ENCODE measurements at regions not wholly inside any gene's neighbourhood (a gene's known extent, or its start where the extent isn't known, plus 50 kb on each side); places are given as distances from the start of the nearest gene placed in this dataset.

- no peak for DNase-seq
These were observed 105.3 kb downstream of the AKAIN1 start for GRCh38 chr18:5091741-5092140.

- DNase-seq, result no peak
These were observed 121.8 kb downstream of the AKAIN1 start for GRCh38 chr18:5075297-5075696.

- peak; percentile 2 for DNase-seq
These were observed 123.8 kb downstream of the AKAIN1 start for GRCh38 chr18:5073026-5073944.

GRCh38 chr18:5068851-5069250 is 128.2 kb downstream of the AKAIN1 start:
- DNase-seq, result no peak

- DNase-seq, result peak; percentile 8
These were observed 130.6 kb downstream of the AKAIN1 start for GRCh38 chr18:5066380-5066977.

GRCh38 chr18:5065615-5066014 is 131.4 kb downstream of the AKAIN1 start:
- DNase-seq, result no peak

GRCh38 chr18:5064841-5065370 is 132.2 kb downstream of the AKAIN1 start:
- no peak for DNase-seq

GRCh38 chr18:5061785-5062184 is 135.3 kb downstream of the AKAIN1 start:
- no peak for DNase-seq

GRCh38 chr18:5060543-5060942 is 136.5 kb downstream of the AKAIN1 start:
- DNase-seq, result no peak

GRCh38 chr18:5059696-5060032 is 137.4 kb downstream of the AKAIN1 start:
- no peak for DNase-seq

GRCh38 chr18:5058768-5059695 is 138.0 kb downstream of the AKAIN1 start:
- DNase-seq, result peak; percentile 7

GRCh38 chr18:5057386-5058348 is 139.4 kb downstream of the AKAIN1 start:
- DNase-seq, result peak; percentile 37

- no peak for DNase-seq
These were observed 144.6 kb downstream of the AKAIN1 start for GRCh38 chr18:5052491-5052890.

- DNase-seq, result no peak
These were observed 145.8 kb downstream of the AKAIN1 start for GRCh38 chr18:5051207-5051606.

GRCh38 chr18:5049124-5049523 is 147.9 kb downstream of the AKAIN1 start:
- DNase-seq, result no peak

- no peak for DNase-seq
These were observed 156.6 kb downstream of the AKAIN1 start for GRCh38 chr18:5040476-5040875.

- no peak for DNase-seq
These were observed 160.5 kb downstream of the AKAIN1 start for GRCh38 chr18:5036523-5036922.

GRCh38 chr18:5031216-5031615 is 165.8 kb downstream of the AKAIN1 start:
- DNase-seq, result no peak

- DNase-seq, result no peak
These were observed 166.4 kb downstream of the AKAIN1 start for GRCh38 chr18:5030636-5031035.

- DNase-seq, result no peak
These were observed 167.5 kb downstream of the AKAIN1 start for GRCh38 chr18:5029592-5029991.

- no peak for DNase-seq
These were observed 172.3 kb downstream of the AKAIN1 start for GRCh38 chr18:5024741-5025140.

- DNase-seq, result no peak
These were observed 175.5 kb downstream of the AKAIN1 start for GRCh38 chr18:5021558-5021957.
